GM19240 (cell line): ENCODE measurements at regions not wholly inside any gene's neighbourhood (a gene's known extent, or its start where the extent isn't known, plus 50 kb on each side); places are given as distances from the start of the nearest gene placed in this dataset.

Source experiments
- DNase-seq: peaks from one replicate; pipeline ENCODE4 v3.0.0; 2011; ENCODE audit warnings: low spot score; ENCODE audit not compliant: insufficient read length

- no peak for DNase-seq
Measured at GRCh38 chr9:16309082-16309468, 561.4 kb downstream of the BNC2 start.

GRCh38 chr9:16309469-16310271, 560.8 kb downstream of the BNC2 start:
- no peak for DNase-seq

GRCh38 chr9:16310278-16311110, 560.0 kb downstream of the BNC2 start:
- no peak for DNase-seq

GRCh38 chr9:16312116-16312515, 558.4 kb downstream of the BNC2 start:
- no peak for DNase-seq

GRCh38 chr9:16312962-16313546, 557.4 kb downstream of the BNC2 start:
- DNase-seq = no peak

GRCh38 chr9:16314476-16314875, 556.0 kb downstream of the BNC2 start:
- no peak for DNase-seq

GRCh38 chr9:16315720-16316119, 554.8 kb downstream of the BNC2 start:
- no peak for DNase-seq

- DNase-seq = no peak
Measured at GRCh38 chr9:16316456-16316855, 554.0 kb downstream of the BNC2 start.

GRCh38 chr9:16316911-16317817, 553.3 kb downstream of the BNC2 start:
- DNase-seq = no peak

- DNase-seq = no peak
Measured at GRCh38 chr9:16318516-16319060, 551.9 kb downstream of the BNC2 start.

GRCh38 chr9:16319646-16320045, 550.8 kb downstream of the BNC2 start:
- no peak for DNase-seq

GRCh38 chr9:16320338-16320902, 550.0 kb downstream of the BNC2 start:
- no peak for DNase-seq

GRCh38 chr9:16321461-16322119, 548.9 kb downstream of the BNC2 start:
- no peak for DNase-seq

GRCh38 chr9:16322849-16323248, 547.6 kb downstream of the BNC2 start:
- DNase-seq = no peak

- no peak for DNase-seq
Measured at GRCh38 chr9:16325966-16326365, 544.5 kb downstream of the BNC2 start.

- no peak for DNase-seq
Measured at GRCh38 chr9:16328349-16328748, 542.1 kb downstream of the BNC2 start.

GRCh38 chr9:16329671-16330113, 540.8 kb downstream of the BNC2 start:
- DNase-seq = no peak

GRCh38 chr9:16331031-16331430, 539.4 kb downstream of the BNC2 start:
- no peak for DNase-seq

GRCh38 chr9:16331527-16331926, 538.9 kb downstream of the BNC2 start:
- DNase-seq = no peak

GRCh38 chr9:16333691-16334090, 536.8 kb downstream of the BNC2 start:
- DNase-seq = no peak
